Nephron (organoid): ENCODE measurements at regions not wholly inside any gene's neighbourhood (a gene's known extent, or its start where the extent isn't known, plus 50 kb on each side); places are given as distances from the start of the nearest gene placed in this dataset.

ENCODE experiments used
- H3K27ac Mint-ChIP-seq, 3 experiments: 2 replicates each; pipeline ENCODE4 v1.8.0; 2020; ENCODE audit warnings: mixed read lengths in 3 of 3, mild to moderate bottlenecking in 2 of 3, moderate library complexity in 1 of 3
- H3K27me3 Mint-ChIP-seq: 2 replicates; pipeline ENCODE4 v1.8.0; 2021; ENCODE audit warnings: low read depth, mild to moderate bottlenecking, moderate library complexity, mixed read lengths
- H3K36me3 Mint-ChIP-seq: 2 replicates; pipeline ENCODE4 v1.8.0; 2020; ENCODE audit warnings: low read depth, mixed read lengths
- H3K4me1 Mint-ChIP-seq: 2 replicates; pipeline ENCODE4 v1.8.0; 2020; ENCODE audit warnings: mixed read lengths
- H3K4me3 Mint-ChIP-seq, 3 experiments: 2 replicates each; pipeline ENCODE4 v1.8.0; 2020; ENCODE audit warnings: mild to moderate bottlenecking in 3 of 3, mixed read lengths in 3 of 3, moderate library complexity in 2 of 3
- H3K9me3 Mint-ChIP-seq: 2 replicates; pipeline ENCODE4 v1.8.0; 2020; ENCODE audit warnings: mixed read lengths
- TF ChIP-seq, protein P1 (sequence below), 3 experiments: fragments of 200-600 bp; sonication (generic); IDR thresholded peaks; one replicate each; pipeline ENCODE4 v1.5.0; 2021; ENCODE audit warnings: antibody characterized with exemption in 3 of 3; ENCODE audit not compliant: unreplicated experiment in 3 of 3

DNA sequence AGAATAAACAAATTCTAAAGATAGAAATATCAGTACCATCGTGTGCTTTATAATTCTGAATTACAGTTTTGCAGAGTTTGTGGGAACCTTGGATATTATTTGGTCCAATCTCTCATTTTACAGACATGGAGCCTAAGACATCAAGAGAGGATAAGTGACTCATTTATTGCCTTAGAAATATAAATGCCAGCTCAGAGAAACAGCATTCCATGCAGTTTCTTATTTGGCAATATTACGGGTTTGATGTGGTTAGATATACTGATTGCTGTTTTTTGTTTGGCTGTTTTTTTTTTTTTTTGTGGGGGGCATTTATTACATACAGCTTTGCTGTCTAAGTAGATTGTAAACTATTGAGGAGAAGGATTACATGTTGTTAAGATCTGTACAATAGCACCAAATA lies 1241.1 kb upstream of the LRRTM1 start:
- Mint-ChIP-seq H3K9me3 (no peaks in the 10 kb centered on the region), H3K4me3 (no peak overlapping the region), H3K27ac (no peak overlapping the region), H3K36me3 (no peaks in the 10 kb centered on the region), H3K4me1 (no peaks in the 10 kb centered on the region), H3K27me3 (no peaks in the 10 kb centered on the region)
- TF ChIP-seq, protein P1, sequence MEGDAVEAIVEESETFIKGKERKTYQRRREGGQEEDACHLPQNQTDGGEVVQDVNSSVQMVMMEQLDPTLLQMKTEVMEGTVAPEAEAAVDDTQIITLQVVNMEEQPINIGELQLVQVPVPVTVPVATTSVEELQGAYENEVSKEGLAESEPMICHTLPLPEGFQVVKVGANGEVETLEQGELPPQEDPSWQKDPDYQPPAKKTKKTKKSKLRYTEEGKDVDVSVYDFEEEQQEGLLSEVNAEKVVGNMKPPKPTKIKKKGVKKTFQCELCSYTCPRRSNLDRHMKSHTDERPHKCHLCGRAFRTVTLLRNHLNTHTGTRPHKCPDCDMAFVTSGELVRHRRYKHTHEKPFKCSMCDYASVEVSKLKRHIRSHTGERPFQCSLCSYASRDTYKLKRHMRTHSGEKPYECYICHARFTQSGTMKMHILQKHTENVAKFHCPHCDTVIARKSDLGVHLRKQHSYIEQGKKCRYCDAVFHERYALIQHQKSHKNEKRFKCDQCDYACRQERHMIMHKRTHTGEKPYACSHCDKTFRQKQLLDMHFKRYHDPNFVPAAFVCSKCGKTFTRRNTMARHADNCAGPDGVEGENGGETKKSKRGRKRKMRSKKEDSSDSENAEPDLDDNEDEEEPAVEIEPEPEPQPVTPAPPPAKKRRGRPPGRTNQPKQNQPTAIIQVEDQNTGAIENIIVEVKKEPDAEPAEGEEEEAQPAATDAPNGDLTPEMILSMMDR (IDR thresholded peaks at IDR 0.05; ENCODE audit: unreplicated experiment in 3 of 3), result no peak

DNA sequence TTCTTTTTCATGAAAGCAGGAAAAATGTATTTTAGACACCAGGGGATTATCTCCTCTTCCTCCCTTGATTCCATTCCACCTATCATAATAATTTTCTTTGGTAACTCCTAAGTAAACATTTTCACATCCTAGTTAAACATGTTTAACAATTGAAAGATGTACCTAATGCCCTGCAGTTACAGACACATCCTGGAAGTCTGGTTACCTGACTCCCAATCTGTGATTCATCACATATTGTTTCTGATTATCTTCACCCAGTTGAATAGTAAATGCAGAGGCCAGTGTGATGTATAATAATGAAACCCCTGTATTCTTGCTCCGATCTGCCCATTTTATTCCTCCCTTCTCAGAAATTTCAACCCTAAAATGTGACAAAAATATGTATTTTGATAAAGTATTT lies 1237.6 kb upstream of the LRRTM1 start:
- Mint-ChIP-seq H3K9me3 (no peaks in the 10 kb centered on the region), H3K4me1 (no peaks in the 10 kb centered on the region), H3K27me3 (no peaks in the 10 kb centered on the region), H3K36me3 (no peaks in the 10 kb centered on the region), H3K27ac (no peak overlapping the region), H3K4me3 (no peak overlapping the region)
- TF ChIP-seq, protein P1 (IDR thresholded peaks at IDR 0.05; ENCODE audit: unreplicated experiment in 3 of 3), result no peak

DNA sequence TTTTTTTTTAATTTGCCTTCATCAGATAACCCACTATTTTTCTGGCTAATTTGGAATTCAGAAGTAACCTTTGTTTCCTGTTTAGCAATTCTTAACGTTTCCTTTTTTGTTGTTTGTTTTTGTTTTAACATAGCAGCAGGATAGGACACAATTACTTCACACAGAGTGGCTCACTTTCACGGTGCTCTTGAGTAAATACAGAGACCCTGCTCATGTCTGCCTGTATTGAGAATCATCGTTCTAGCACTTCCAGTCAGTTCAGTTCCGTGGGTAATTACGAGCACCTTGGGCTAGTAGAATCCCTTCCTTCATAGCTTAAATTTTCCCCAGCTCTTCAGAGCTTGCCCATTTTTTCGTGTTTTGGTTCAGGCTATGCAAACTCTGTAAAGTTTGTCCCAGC lies 1225.4 kb upstream of the LRRTM1 start:
- no peaks in the 10 kb centered on the region for H3K9me3 Mint-ChIP-seq
- H3K27me3 Mint-ChIP-seq, result no peaks in the 10 kb centered on the region
- H3K36me3 Mint-ChIP-seq, result no peaks in the 10 kb centered on the region
- H3K27ac Mint-ChIP-seq, result no peak overlapping the region
- no peak overlapping the region for H3K4me3 Mint-ChIP-seq
- no peaks in the 10 kb centered on the region for H3K4me1 Mint-ChIP-seq
- TF ChIP-seq, protein P1 (IDR thresholded peaks at IDR 0.05; ENCODE audit: unreplicated experiment in 3 of 3), result no peak

DNA sequence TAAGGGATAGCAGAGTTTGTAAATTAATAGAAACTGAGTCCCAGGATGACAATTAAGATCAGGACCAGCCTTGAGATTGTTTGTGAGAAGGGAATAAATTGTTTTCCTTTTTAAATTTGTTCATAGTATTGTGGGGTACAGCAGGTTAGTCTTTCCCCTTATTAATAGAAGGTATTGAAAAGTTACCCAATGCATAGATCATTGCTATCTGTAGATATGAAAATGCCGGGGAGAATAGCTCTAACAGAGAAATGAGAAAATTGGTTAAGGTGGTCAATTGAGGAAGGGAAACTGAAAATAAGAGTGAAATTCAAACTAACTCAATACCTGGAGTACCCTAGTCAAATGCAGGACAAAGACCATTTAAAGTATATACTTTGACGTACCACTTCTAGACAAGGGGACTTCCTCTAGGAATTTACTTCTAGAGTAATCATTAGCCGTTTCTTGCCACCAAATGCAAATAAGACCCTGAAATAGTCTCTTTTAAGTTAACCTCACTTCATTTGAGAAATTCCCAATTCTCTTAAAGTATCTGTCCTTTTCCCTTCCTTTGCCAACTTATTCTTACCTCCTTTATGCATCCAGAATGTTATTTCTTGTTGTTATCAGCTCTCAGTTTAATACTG lies 1224.4 kb upstream of the LRRTM1 start:
- Mint-ChIP-seq H3K36me3 (no peaks in the 10 kb centered on the region), H3K27me3 (no peaks in the 10 kb centered on the region), H3K4me3 (no peak overlapping the region), H3K4me1 (no peaks in the 10 kb centered on the region), H3K9me3 (no peaks in the 10 kb centered on the region), H3K27ac (no peak overlapping the region)
- TF ChIP-seq, protein P1 (IDR thresholded peaks at IDR 0.05; ENCODE audit: unreplicated experiment in 3 of 3), result no peak

DNA sequence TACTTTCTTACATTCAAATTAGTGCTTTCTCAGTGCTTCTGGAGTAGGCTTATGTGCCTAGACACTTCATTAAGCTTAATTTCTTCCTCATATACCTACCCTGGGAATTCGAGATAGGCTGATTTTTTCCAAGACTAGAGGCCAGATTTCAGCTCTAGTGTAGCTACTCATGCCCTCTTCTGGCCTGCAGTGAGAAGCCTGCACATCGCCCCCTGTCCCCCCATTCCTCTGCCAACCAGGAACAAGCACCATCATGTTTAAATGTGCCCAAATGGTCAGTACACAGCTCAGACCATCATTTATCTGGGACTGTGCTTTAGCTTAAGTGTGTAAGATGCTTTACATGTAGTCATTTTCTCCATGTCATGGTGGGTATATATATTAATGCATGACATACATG lies 1218.8 kb upstream of the LRRTM1 start:
- Mint-ChIP-seq H3K27ac (no peak overlapping the region), H3K4me1 (no peaks in the 10 kb centered on the region), H3K4me3 (no peak overlapping the region), H3K36me3 (no peaks in the 10 kb centered on the region), H3K9me3 (no peaks in the 10 kb centered on the region), H3K27me3 (no peaks in the 10 kb centered on the region)
- TF ChIP-seq, protein P1 (IDR thresholded peaks at IDR 0.05; ENCODE audit: unreplicated experiment in 3 of 3), result no peak

DNA sequence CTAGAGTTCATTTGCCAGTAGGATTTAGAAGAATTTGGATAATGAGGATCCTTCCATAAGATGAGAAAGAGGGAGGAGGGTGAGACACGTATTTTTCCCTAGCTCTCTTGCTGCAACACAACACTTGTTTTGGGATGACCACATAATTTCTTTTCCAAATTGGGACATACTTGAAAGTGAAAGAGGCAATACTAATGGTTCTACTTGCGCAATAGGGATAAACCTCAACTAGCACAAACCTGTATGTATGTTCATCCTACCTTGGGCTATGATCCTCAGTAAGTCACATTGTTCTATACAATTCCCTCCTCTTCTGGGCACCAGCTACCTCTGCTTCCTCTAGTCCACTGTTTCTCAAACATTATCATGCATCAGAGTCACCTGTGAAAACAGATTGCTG lies 1208.8 kb upstream of the LRRTM1 start:
- H3K4me1 Mint-ChIP-seq, result no peaks in the 10 kb centered on the region
- no peaks in the 10 kb centered on the region for H3K27me3 Mint-ChIP-seq
- no peak overlapping the region for H3K4me3 Mint-ChIP-seq
- H3K27ac Mint-ChIP-seq, result no peak overlapping the region
- TF ChIP-seq, protein P1 (IDR thresholded peaks at IDR 0.05; ENCODE audit: unreplicated experiment in 3 of 3), result no peak
- H3K36me3 Mint-ChIP-seq, result no peaks in the 10 kb centered on the region
- no peaks in the 10 kb centered on the region for H3K9me3 Mint-ChIP-seq
